B cell (primary cell): ENCODE measurements at regions not wholly inside any gene's neighbourhood (a gene's known extent, or its start where the extent isn't known, plus 50 kb on each side); places are given as distances from the start of the nearest gene placed in this dataset.
"Not testable (repeated sequence)": the region's sequence is repeated elsewhere in the genome, so short reads cannot be mapped to it uniquely, and the experiment has no call there.

Experiments
- ATAC-seq: fragments of 200-7000 bp; cut with Tn5 transposase; one replicate; pipeline ENCODE4 v1.10.0; 2021; ENCODE audit warnings: low read depth, mild to moderate bottlenecking, moderate number of reproducible peaks, moderate library complexity
- CTCF ChIA-PET: fragments of 350-600 bp; sonication (Branson Sonifier 250); formaldehyde crosslinking; loops from one replicate; lab custom pipeline; 2021; ENCODE audit warnings: antibody characterized with exemption, inconsistent platforms; lab: Charles Lee
- POLR2A ChIA-PET: fragments of 350-600 bp; sonication (Branson Sonifier 250); formaldehyde crosslinking; loops from one replicate; lab custom pipeline; 2021; ENCODE audit warnings: antibody characterized with exemption; lab: Charles Lee
- DNase-seq: peaks from one replicate; pipeline ENCODE4 v3.0.0; 2013
- H2AFZ ChIP-seq: 2 replicates; pipeline ENCODE4 v1.6.1; 2012; ENCODE audit warnings: mild to moderate bottlenecking, low read depth, low read length; ENCODE audit not compliant: insufficient read depth, poor library complexity, severe bottlenecking
- H3K27ac ChIP-seq, 2 donors: 1 replicate in 1 of 2; 2 replicates in 1 of 2; pipeline ENCODE4 v1.5.1; 2012 to 2013; ENCODE audit warnings: low read length in 2 of 2, mild to moderate bottlenecking in 2 of 2, moderate library complexity in 1 of 2
- H3K27me3 ChIP-seq, 4 experiments: fragments of 200-600 bp in 1 of 4; sonication (generic) in 1 of 4; replicated peaks in 1 of 4; 1 replicate in 2 of 4; 2 replicates in 2 of 4; pipeline versions ENCODE4 v1.6.1 to v1.7.0; 2013 to 2016; ENCODE audit warnings: low read length in 3 of 4, mild to moderate bottlenecking in 2 of 4, mixed read lengths in 1 of 4, moderate library complexity in 1 of 4; ENCODE audit not compliant: insufficient read depth in 4 of 4, control insufficient read depth in 3 of 4; ENCODE audit errors: control extremely low read depth in 1 of 4
- H3K36me3 ChIP-seq, 2 experiments: replicated peaks in 1 of 2; 1 replicate in 1 of 2; 2 replicates in 1 of 2; pipeline versions ENCODE4 v1.6.1 to v1.7.1; 2013; ENCODE audit warnings: low read length in 1 of 2; ENCODE audit not compliant: insufficient read depth in 2 of 2, control insufficient read depth in 1 of 2; ENCODE audit errors: control extremely low read depth in 1 of 2, extremely low read depth in 1 of 2
- H3K4me1 ChIP-seq, 2 donors: fragments of 200-600 bp in 1 of 2; sonication (generic) in 1 of 2; 1 replicate in 1 of 2; 2 replicates in 1 of 2; pipeline versions ENCODE4 v1.5.1 to v1.6.1; 2013 to 2017; ENCODE audit warnings: low read length in 2 of 2; ENCODE audit not compliant: control insufficient read depth in 2 of 2, insufficient read depth in 2 of 2
- H3K4me2 ChIP-seq: replicated peaks from 2 replicates; pipeline ENCODE3; 2012; ENCODE audit warnings: mild to moderate bottlenecking, low read depth, low read length; ENCODE audit not compliant: poor library complexity, severe bottlenecking
- H3K4me3 ChIP-seq, 5 experiments: fragments of 200-600 bp in 1 of 5; sonication (generic) in 1 of 5; 1 replicate in 3 of 5; 2 replicates in 2 of 5; pipeline versions ENCODE4 v1.5.1 to v1.7.0; 2011 to 2016; ENCODE audit warnings: low read length in 4 of 5, mild to moderate bottlenecking in 4 of 5, low read depth in 2 of 5, control low read depth in 1 of 5, moderate library complexity in 1 of 5; ENCODE audit not compliant: insufficient read depth in 1 of 5; ENCODE audit errors: control extremely low read depth in 1 of 5, extremely low read depth in 1 of 5
- H3K79me2 ChIP-seq: fragments of 200-600 bp; sonication (generic); one replicate; pipeline ENCODE4 v1.6.0; 2016; ENCODE audit warnings: low read length; ENCODE audit not compliant: control insufficient read depth, insufficient read depth
- H3K9ac ChIP-seq: fragments of 200-600 bp; sonication (generic); 2 replicates; pipeline ENCODE4 v1.6.1; 2017; ENCODE audit warnings: mild to moderate bottlenecking, low read length, moderate library complexity
- H3K9me3 ChIP-seq, 3 donors: one replicate each; pipeline versions ENCODE4 v1.6.1 to v1.7.1; 2013; ENCODE audit warnings: low read length in 2 of 3; ENCODE audit not compliant: control insufficient read depth in 2 of 3, insufficient read depth in 1 of 3; ENCODE audit errors: control extremely low read depth in 1 of 3
- H4K20me1 ChIP-seq: 2 replicates; pipeline ENCODE4 v1.6.0; 2012; ENCODE audit warnings: mild to moderate bottlenecking, low read length; ENCODE audit not compliant: insufficient read depth, control insufficient read depth, poor library complexity, severe bottlenecking
- H3K27ac Mint-ChIP-seq: one replicate; pipeline ENCODE4 v1.8.0; 2021; ENCODE audit warnings: mixed read lengths
- H3K27me3 Mint-ChIP-seq: one replicate; pipeline ENCODE4 v1.8.0; 2021; ENCODE audit warnings: mixed read lengths
- H3K4me1 Mint-ChIP-seq: one replicate; pipeline ENCODE4 v1.8.0; 2021; ENCODE audit warnings: mixed read lengths
- H3K4me3 Mint-ChIP-seq: one replicate; pipeline ENCODE4 v1.8.0; 2021; ENCODE audit warnings: mixed read lengths
- H3K9me3 Mint-ChIP-seq: one replicate; pipeline ENCODE4 v1.8.0; 2022; ENCODE audit warnings: mixed read lengths; ENCODE audit not compliant: insufficient read depth
- EZH2 ChIP-seq: IDR thresholded peaks from 2 replicates; pipeline ENCODE4 v1.6.1; 2012; ENCODE audit warnings: borderline replicate concordance, low read depth, mild to moderate bottlenecking, moderate library complexity, low read length; ENCODE audit not compliant: insufficient read depth, poor library complexity, severe bottlenecking
- WGBS: methylation state at CpG from one replicate; pipeline ENCODE4 v1.1.5; 2013; ENCODE audit warnings: missing lambda C conversion rate; ENCODE audit not compliant: insufficient coverage; 5-methylcytosine and 5-hydroxymethylcytosine counted together
- intact Hi-C: fragments of 100-400 bp; cut with micrococcal nuclease; formaldehyde crosslinking; loops from one replicate; pipeline ENCODE4 v1.10.0; 2022
- TF ChIP-seq, protein P1 (sequence below): fragments of 200-600 bp; IDR thresholded peaks from one replicate; pipeline ENCODE4 v1.8.0; 2022; ENCODE audit warnings: antibody characterized with exemption, mild to moderate bottlenecking

DNA sequence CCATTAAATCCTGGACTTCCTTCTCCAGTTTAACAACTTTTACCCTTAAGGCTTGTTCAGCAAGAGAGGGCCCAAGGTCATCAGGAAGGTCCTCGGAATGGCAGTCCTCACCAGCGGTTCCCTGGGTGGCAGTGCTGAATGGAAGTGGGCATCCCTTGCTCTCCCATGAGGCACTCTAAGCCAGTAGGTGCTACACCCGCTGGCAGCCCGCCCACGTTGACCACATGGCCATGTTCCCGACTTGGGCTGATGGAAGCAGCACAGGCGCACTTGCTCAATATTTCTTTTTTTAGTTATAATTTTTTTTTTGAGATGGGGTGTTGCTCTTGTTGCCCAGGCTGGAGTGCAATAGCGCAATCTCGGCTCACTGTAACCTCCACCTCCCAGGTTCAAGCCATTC is 277.9 kb downstream of the ZC4H2 start:
- H3K4me2 ChIP-seq, result no peak overlapping the region
- H3K27me3 ChIP-seq, result no peaks in the 10 kb centered on the region
- H3K36me3 ChIP-seq, result no peaks in the 10 kb centered on the region
- intact Hi-C loops, result no loop called here
- Mint-ChIP-seq H3K27ac (no peak overlapping the region), H3K27me3 (no peaks in the 10 kb centered on the region), H3K4me3 (no peak overlapping the region), H3K9me3 (peaks cover 3% of the 10 kb centered on the region), H3K4me1 (no peaks in the 10 kb centered on the region)
- ChIA-PET POLR2A (no interaction called here), CTCF (no interaction called here)
- H3K9me3 ChIP-seq, result peaks cover 0 to 5% (median 0%) of the 10 kb centered on the region in 3 donors
- H3K27ac ChIP-seq, result no peak overlapping the region
- H4K20me1 ChIP-seq, result no peaks in the 10 kb centered on the region
- DNase-seq, result no peak
- ATAC-seq, result no peak
- TF ChIP-seq, protein P1, sequence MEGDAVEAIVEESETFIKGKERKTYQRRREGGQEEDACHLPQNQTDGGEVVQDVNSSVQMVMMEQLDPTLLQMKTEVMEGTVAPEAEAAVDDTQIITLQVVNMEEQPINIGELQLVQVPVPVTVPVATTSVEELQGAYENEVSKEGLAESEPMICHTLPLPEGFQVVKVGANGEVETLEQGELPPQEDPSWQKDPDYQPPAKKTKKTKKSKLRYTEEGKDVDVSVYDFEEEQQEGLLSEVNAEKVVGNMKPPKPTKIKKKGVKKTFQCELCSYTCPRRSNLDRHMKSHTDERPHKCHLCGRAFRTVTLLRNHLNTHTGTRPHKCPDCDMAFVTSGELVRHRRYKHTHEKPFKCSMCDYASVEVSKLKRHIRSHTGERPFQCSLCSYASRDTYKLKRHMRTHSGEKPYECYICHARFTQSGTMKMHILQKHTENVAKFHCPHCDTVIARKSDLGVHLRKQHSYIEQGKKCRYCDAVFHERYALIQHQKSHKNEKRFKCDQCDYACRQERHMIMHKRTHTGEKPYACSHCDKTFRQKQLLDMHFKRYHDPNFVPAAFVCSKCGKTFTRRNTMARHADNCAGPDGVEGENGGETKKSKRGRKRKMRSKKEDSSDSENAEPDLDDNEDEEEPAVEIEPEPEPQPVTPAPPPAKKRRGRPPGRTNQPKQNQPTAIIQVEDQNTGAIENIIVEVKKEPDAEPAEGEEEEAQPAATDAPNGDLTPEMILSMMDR, result no peak
- TF ChIP-seq EZH2, result no peak
- H3K4me1 ChIP-seq, result no peaks in the 10 kb centered on the region
- no peak overlapping the region for H3K9ac ChIP-seq
- no peak overlapping the region for H3K4me3 ChIP-seq
- no peaks in the 10 kb centered on the region for H3K79me2 ChIP-seq
- H2AFZ ChIP-seq, result no peak overlapping the region
- WGBS, result no CpG with 5 or more reads among the region's 9 CpGs

DNA sequence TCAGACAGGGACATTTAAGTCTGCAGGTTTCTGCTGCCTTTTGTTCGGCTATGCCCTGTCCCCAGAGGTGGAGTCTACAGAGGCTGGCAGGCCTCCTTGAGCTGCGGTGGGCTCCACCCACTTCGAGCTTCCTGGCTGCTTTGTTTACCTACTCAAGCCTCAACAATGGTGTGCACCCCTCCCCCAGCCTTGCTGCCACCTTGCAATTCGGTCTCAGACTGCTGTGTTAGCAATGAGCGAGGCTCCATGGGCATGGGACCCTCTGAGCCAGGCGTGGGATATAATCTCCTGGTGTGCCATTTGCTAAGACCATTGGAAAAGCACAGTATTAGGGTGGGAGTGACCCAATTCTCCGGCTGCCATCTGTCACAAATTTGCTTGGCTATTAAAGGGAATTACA is 280.9 kb downstream of the ZC4H2 start:
- intact Hi-C loops, H2AFZ ChIP-seq, H3K9me3 ChIP-seq, H3K4me3 ChIP-seq, H3K27ac Mint-ChIP-seq, H3K4me2 ChIP-seq, CTCF ChIA-PET, H3K27me3 Mint-ChIP-seq, H3K27ac ChIP-seq, H3K4me1 ChIP-seq, H3K79me2 ChIP-seq, DNase-seq, H3K9me3 Mint-ChIP-seq, H3K4me3 Mint-ChIP-seq, H3K9ac ChIP-seq, ATAC-seq, POLR2A ChIA-PET, H3K27me3 ChIP-seq, H3K4me1 Mint-ChIP-seq, H3K36me3 ChIP-seq, H4K20me1 ChIP-seq: not testable (repeated sequence)
- WGBS, result 92% methylated on average over 5 of the region's 7 CpGs
